ENCODE measurements at regions not wholly inside any gene's neighbourhood (a gene's known extent, or its start where the extent isn't known, plus 50 kb on each side); places are given as distances from the start of the nearest gene placed in this dataset.

DNA sequence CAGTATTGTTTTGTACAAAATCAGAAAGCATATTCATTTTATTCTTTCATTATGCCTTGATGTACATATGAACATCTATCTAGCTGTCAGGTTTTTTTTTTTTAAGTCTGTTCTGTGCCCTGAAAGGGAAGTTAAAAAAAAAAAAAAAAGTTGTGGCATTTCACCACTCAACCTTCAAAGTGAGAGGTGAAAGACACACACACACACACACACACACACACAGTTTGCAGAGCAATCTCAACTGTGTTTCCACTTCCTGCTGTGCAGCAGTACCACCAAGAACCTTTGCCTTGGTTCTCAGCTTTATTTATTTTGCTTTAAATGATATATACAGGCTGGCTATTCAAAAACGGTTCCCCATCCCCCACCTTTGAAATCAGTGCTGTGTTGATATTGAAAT lies 955.6 kb downstream of the GATA3 start:
- Histone ChIP-seq H3K27me3 (replicated peaks) (no peaks in the 10 kb centered on the region), H3K27ac (no peak overlapping the region), H3K4me1 (replicated peaks) (no peaks in the 10 kb centered on the region), H3K36me3 (no peaks in the 10 kb centered on the region), H3K4me3 (no peak overlapping the region), H3K9me3 (replicated peaks) (no peaks in the 10 kb centered on the region)
- no peak for DNase-seq (ENCODE audit: low read depth in 1 of 2, low spot score in 2 of 2)

GRCh38 chr10:9010931-9011670 lies 956.6 kb downstream of the GATA3 start:
- no peak for DNase-seq (ENCODE audit: low read depth in 1 of 2, low spot score in 2 of 2)
- Histone ChIP-seq H3K9me3 (replicated peaks) (no peaks in the 10 kb centered on the region), H3K27ac (no peak overlapping the region), H3K4me1 (replicated peaks) (no peaks in the 10 kb centered on the region), H3K4me3 (no peak overlapping the region), H3K27me3 (replicated peaks) (no peaks in the 10 kb centered on the region), H3K36me3 (no peaks in the 10 kb centered on the region)

- Histone ChIP-seq H3K9me3 (replicated peaks) (no peaks in the 10 kb centered on the region), H3K36me3 (no peaks in the 10 kb centered on the region), H3K27me3 (replicated peaks) (0 out of 2 replicates have a peak, but pooled peaks cover 3% of the 10 kb centered on the region), H3K27ac (no peak overlapping the region), H3K4me1 (replicated peaks) (no peaks in the 10 kb centered on the region), H3K4me3 (no peak overlapping the region)
- no peak for DNase-seq (ENCODE audit: low read depth in 1 of 2, low spot score in 2 of 2)
Observed at GRCh38 chr10:9012312-9012711, 957.8 kb downstream of the GATA3 start.

GRCh38 chr10:9015005-9015404 lies 960.5 kb downstream of the GATA3 start:
- H3K36me3 ChIP-seq = no peaks in the 10 kb centered on the region
- H3K4me3 ChIP-seq = no peak overlapping the region
- DNase-seq (ENCODE audit: low read depth in 1 of 2, low spot score in 2 of 2) = no peak
- H3K9me3 ChIP-seq (replicated peaks) = no peaks in the 10 kb centered on the region
- peaks cover 5% of the 10 kb centered on the region; the same call in 1 of the 2 replicates for H3K27me3 ChIP-seq (replicated peaks)
- H3K4me1 ChIP-seq (replicated peaks) = no peaks in the 10 kb centered on the region
- H3K27ac ChIP-seq = no peak overlapping the region

DNA sequence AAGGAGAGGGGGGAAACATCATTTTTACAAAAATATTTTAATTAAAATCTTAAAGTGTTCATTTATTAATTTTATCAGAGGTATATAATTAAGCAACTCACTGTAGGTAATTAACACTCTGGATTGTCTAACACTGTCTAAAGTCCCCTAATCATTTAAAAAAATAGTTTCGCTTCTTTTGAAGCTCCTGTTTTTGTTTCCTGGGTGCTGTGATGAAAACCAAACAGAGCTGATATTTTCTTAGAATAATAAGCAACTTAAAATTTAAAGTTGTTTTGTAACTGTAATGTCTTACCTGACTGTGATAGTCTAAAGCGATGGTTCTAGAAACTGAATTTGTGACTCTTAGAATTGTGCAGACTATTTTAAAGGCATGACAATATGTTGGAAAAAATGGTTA lies 961.0 kb downstream of the GATA3 start:
- no peaks in the 10 kb centered on the region for H3K36me3 ChIP-seq
- no peak overlapping the region for H3K27ac ChIP-seq
- H3K4me3 ChIP-seq = no peak overlapping the region
- no peaks in the 10 kb centered on the region for H3K4me1 ChIP-seq (replicated peaks)
- no peaks in the 10 kb centered on the region for H3K9me3 ChIP-seq (replicated peaks)
- DNase-seq (ENCODE audit: low read depth in 1 of 2, low spot score in 2 of 2) = no peak
- peaks cover 5% of the 10 kb centered on the region; the same call in 1 of the 2 replicates for H3K27me3 ChIP-seq (replicated peaks)

- no peak for DNase-seq (ENCODE audit: low read depth in 1 of 2, low spot score in 2 of 2)
- H3K36me3 ChIP-seq = no peaks in the 10 kb centered on the region
- H3K27ac ChIP-seq = no peak overlapping the region
- H3K4me3 ChIP-seq = no peak overlapping the region
- H3K9me3 ChIP-seq (replicated peaks) = no peaks in the 10 kb centered on the region
- no peaks in the 10 kb centered on the region for H3K4me1 ChIP-seq (replicated peaks)
- H3K27me3 ChIP-seq (replicated peaks) = peaks cover 5% of the 10 kb centered on the region; the same call in 1 of the 2 replicates
Observed at GRCh38 chr10:9016930-9017329, 962.4 kb downstream of the GATA3 start.

GRCh38 chr10:9018195-9019173 lies 964.0 kb downstream of the GATA3 start:
- H3K36me3 ChIP-seq = no peaks in the 10 kb centered on the region
- no peaks in the 10 kb centered on the region for H3K4me1 ChIP-seq (replicated peaks)
- DNase-seq (ENCODE audit: low read depth in 1 of 2, low spot score in 2 of 2) = no peak
- H3K27me3 ChIP-seq (replicated peaks) = peaks cover 9% of the 10 kb centered on the region; the same call in 1 of the 2 replicates
- H3K9me3 ChIP-seq (replicated peaks) = no peaks in the 10 kb centered on the region
- H3K4me3 ChIP-seq = no peak overlapping the region
- H3K27ac ChIP-seq = no peak overlapping the region

DNA sequence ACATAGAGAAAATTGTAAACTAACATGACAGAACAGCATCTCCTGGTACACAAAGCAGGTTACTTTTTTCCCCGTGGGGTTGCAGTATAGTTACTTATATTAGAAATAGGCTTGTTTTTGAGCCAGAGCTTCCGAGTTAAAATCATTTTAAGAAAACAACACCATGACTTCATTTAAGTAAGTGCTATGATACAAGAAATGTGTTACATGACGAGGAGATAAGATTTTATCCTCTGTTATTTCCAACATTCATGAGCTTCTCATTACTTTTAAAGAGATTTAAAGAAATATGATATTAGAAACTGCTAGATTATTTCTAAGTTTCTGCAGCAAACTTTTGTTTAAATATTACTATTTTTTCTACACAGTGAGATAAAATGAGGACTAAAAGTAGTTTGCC lies 968.7 kb downstream of the GATA3 start:
- Histone ChIP-seq H3K27me3 (replicated peaks) (peaks cover 4% of the 10 kb centered on the region; the same call in 1 of the 2 replicates), H3K4me1 (replicated peaks) (no peaks in the 10 kb centered on the region), H3K36me3 (no peaks in the 10 kb centered on the region), H3K9me3 (replicated peaks) (no peaks in the 10 kb centered on the region), H3K27ac (no peak overlapping the region), H3K4me3 (no peak overlapping the region)
- DNase-seq (ENCODE audit: low read depth in 1 of 2, low spot score in 2 of 2) = no peak

DNA sequence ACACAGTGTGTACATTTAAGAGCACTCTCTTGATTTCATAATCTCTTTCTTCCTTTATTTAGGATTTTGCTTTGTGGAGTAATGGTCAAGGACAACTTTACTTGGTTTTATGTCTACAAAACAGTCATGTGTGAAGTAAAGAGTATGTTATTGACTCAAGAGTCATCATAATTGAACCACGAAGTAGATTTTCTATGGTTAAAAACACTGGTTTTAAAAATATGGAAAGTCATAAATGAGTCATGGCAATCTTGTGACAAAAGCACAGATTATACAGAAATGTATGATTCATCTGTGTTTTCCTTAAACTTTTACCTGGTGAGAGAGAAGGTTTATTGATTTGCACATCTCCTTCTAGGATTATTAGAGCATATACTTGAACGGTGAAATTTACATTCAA lies 969.7 kb downstream of the GATA3 start:
- H3K9me3 ChIP-seq (replicated peaks) = no peaks in the 10 kb centered on the region
- no peak overlapping the region for H3K27ac ChIP-seq
- no peak overlapping the region for H3K4me3 ChIP-seq
- DNase-seq (ENCODE audit: low read depth in 1 of 2, low spot score in 2 of 2) = no peak
- no peaks in the 10 kb centered on the region for H3K4me1 ChIP-seq (replicated peaks)
- H3K27me3 ChIP-seq (replicated peaks) = peaks cover 4% of the 10 kb centered on the region; the same call in 1 of the 2 replicates
- H3K36me3 ChIP-seq = no peaks in the 10 kb centered on the region

- Histone ChIP-seq H3K27me3 (replicated peaks) (no peaks in the 10 kb centered on the region), H3K27ac (no peak overlapping the region), H3K9me3 (replicated peaks) (no peaks in the 10 kb centered on the region), H3K4me1 (replicated peaks) (no peaks in the 10 kb centered on the region), H3K4me3 (no peak overlapping the region), H3K36me3 (no peaks in the 10 kb centered on the region)
- DNase-seq (ENCODE audit: low read depth in 1 of 2, low spot score in 2 of 2) = no peak
Observed at GRCh38 chr10:9028231-9028630, 973.7 kb downstream of the GATA3 start.

DNA sequence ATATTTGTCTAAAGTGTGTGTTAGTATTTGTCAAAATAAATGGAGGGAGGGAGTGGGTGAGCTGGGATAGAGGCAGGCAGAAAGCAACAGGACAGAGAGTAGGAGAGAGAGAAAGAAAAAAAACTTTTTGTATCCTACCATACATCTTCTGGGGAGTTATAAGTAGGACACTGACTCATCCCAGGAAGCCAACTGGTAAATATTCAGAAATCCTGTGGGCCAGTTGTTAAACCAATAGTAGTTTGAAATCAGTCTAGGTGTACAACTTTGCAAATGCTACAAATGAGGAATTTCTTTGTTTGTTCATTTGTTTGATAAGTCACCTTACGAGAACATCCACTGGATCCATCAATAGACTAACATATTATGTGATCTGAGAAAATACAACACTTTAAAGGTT lies 980.9 kb downstream of the GATA3 start:
- H3K9me3 ChIP-seq (replicated peaks) = no peaks in the 10 kb centered on the region
- H3K27ac ChIP-seq = no peak overlapping the region
- no peaks in the 10 kb centered on the region for H3K27me3 ChIP-seq (replicated peaks)
- H3K36me3 ChIP-seq = no peaks in the 10 kb centered on the region
- DNase-seq (ENCODE audit: low read depth in 1 of 2, low spot score in 2 of 2) = no peak
- H3K4me3 ChIP-seq = no peak overlapping the region
- H3K4me1 ChIP-seq (replicated peaks) = no peaks in the 10 kb centered on the region

GRCh38 chr10:9036711-9037204 lies 982.3 kb downstream of the GATA3 start:
- Histone ChIP-seq H3K27ac (no peak overlapping the region), H3K27me3 (replicated peaks) (no peaks in the 10 kb centered on the region), H3K4me1 (replicated peaks) (no peaks in the 10 kb centered on the region), H3K36me3 (no peaks in the 10 kb centered on the region), H3K4me3 (no peak overlapping the region), H3K9me3 (replicated peaks) (no peaks in the 10 kb centered on the region)
- no peak for DNase-seq (ENCODE audit: low read depth in 1 of 2, low spot score in 2 of 2)

DNA sequence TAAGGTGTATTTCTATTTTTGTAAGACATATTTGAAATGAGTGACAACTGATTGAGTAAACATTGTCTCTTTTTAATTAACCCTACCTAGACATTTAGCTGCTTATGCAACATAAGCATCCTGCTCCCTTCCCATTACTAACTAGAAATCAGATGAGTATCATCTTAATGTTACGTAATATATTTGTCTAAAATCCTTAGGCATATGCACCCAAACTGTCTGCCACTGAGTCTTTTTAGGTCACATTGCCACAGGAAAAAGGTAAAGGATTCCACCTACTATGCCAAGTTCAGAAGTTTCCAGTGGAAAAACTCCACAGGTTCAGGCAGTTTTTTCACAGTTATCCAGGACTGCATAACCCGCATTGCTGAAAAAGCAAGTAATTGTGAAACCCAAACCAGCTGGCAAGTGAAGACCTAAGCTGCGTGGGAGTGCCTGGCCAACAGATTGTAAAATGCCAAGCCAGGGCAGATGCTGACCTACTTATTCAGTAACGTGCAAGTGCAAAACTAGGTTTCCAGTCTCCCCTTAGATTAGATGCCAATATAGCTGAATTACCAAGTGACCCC lies 983.7 kb downstream of the GATA3 start:
- no peak for DNase-seq (ENCODE audit: low read depth in 1 of 2, low spot score in 2 of 2)
- Histone ChIP-seq H3K9me3 (replicated peaks) (no peaks in the 10 kb centered on the region), H3K4me1 (replicated peaks) (no peaks in the 10 kb centered on the region), H3K27ac (no peak overlapping the region), H3K36me3 (no peaks in the 10 kb centered on the region), H3K4me3 (no peak overlapping the region), H3K27me3 (replicated peaks) (no peaks in the 10 kb centered on the region)

GRCh38 chr10:9043466-9043865 lies 989.0 kb downstream of the GATA3 start:
- H3K27ac ChIP-seq = no peak overlapping the region
- H3K4me3 ChIP-seq = no peak overlapping the region
- no peak for DNase-seq (ENCODE audit: low read depth in 1 of 2, low spot score in 2 of 2)
- H3K27me3 ChIP-seq (replicated peaks) = no peaks in the 10 kb centered on the region
- H3K4me1 ChIP-seq (replicated peaks) = no peaks in the 10 kb centered on the region
- H3K36me3 ChIP-seq = no peaks in the 10 kb centered on the region
- no peaks in the 10 kb centered on the region for H3K9me3 ChIP-seq (replicated peaks)
